Naive B cell (primary cell): ENCODE measurements at regions not wholly inside any gene's neighbourhood (a gene's known extent, or its start where the extent isn't known, plus 50 kb on each side); places are given as distances from the start of the nearest gene placed in this dataset.

Source experiments
- ATAC-seq, 2 donors: fragments of 150-1000 bp; cut with Tn5 transposase; 2 replicates each; pipeline ENCODE4 v1.10.0; 2021; ENCODE audit warnings: low read depth in 2 of 2, mild to moderate bottlenecking in 2 of 2, moderate library complexity in 2 of 2
- DNase-seq: peaks from one replicate; pipeline ENCODE4 v3.0.0; 2022
- H3K27ac Mint-ChIP-seq, 6 donors: one replicate each; pipeline ENCODE4 v1.8.0; 2020 to 2022; ENCODE audit warnings: mild to moderate bottlenecking in 6 of 6, mixed read lengths in 6 of 6, moderate library complexity in 5 of 6, inconsistent platforms in 2 of 6
- H3K27me3 Mint-ChIP-seq, 3 donors: one replicate each; pipeline ENCODE4 v1.8.0; 2021 to 2022; ENCODE audit warnings: mixed read lengths in 3 of 3, mild to moderate bottlenecking in 1 of 3
- H3K36me3 Mint-ChIP-seq, 2 donors: one replicate each; pipeline ENCODE4 v1.8.0; 2020 to 2022; ENCODE audit warnings: mixed read lengths in 2 of 2, inconsistent platforms in 1 of 2, mild to moderate bottlenecking in 1 of 2
- H3K4me1 Mint-ChIP-seq, 3 donors: one replicate each; pipeline ENCODE4 v1.8.0; 2020 to 2022; ENCODE audit warnings: mixed read lengths in 3 of 3, inconsistent platforms in 1 of 3, mild to moderate bottlenecking in 1 of 3, moderate library complexity in 1 of 3
- H3K4me3 Mint-ChIP-seq, 8 donors: one replicate each; pipeline ENCODE4 v1.8.0; 2020 to 2022; ENCODE audit warnings: mild to moderate bottlenecking in 8 of 8, mixed read lengths in 8 of 8, moderate library complexity in 8 of 8, inconsistent platforms in 2 of 8
- H3K9me3 Mint-ChIP-seq, 7 donors: one replicate each; pipeline ENCODE4 v1.8.0; 2020 to 2022; ENCODE audit warnings: mixed read lengths in 7 of 7, mild to moderate bottlenecking in 5 of 7, inconsistent platforms in 2 of 7, moderate library complexity in 1 of 7

DNA sequence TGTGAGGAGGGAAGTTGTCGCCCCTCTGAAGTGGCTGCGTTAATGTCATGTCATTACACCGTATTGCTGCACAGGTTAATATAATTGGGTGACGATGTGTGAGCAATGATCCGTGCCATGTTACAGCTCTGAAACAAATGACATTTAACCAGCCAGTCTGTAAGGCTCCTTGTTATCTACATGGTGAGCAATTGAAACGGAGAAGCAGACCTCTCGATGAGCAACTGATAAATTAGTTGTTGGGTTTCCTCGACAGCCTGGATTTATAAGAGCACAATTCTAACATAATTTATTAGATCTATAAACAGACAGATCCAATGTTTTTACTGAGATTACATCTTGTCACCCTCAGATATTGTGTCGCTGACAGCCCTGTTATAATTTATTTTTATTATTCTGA lies 49.9 kb upstream of the MAFB start:
- Mint-ChIP-seq H3K4me1 (peaks cover 4 to 5% (median 4%) of the 10 kb centered on the region in 3 donors), H3K27me3 (peaks cover 27 to 46% (median 40%) of the 10 kb centered on the region in 3 donors), H3K36me3 (peaks cover 0 to 7% of the 10 kb centered on the region in 2 donors), H3K27ac (no peak overlapping the region), H3K9me3 (peaks cover 0 to 6% (median 0%) of the 10 kb centered on the region in 7 donors), H3K4me3 (no peak overlapping the region)
- DNase-seq (no peak), ATAC-seq (no peak)

DNA sequence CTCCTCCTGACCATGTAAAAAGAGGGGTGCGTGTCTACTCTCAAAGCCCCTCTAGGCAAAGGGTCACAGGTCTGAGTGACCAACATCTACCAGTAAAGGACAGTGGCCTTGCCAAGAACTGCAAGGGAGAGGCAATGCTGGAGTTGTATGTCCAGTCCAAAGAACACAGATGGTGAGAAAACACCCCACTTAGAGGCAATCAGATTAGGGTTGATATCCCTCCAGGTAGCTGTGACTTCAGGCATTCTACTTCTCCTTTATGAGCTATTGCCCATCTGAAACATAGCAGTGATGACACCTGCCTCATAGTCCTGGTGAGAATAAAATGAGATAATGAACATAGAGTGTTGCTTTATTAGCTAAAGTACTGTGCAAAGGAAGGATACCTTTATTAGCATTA lies 50.8 kb upstream of the MAFB start:
- DNase-seq (no peak), ATAC-seq (no peak)
- H3K4me1 Mint-ChIP-seq, result peaks cover 6 to 11% (median 9%) of the 10 kb centered on the region in 3 donors
- H3K27ac Mint-ChIP-seq, result no peak overlapping the region
- peaks cover 0 to 7% of the 10 kb centered on the region in 2 donors for H3K36me3 Mint-ChIP-seq
- H3K9me3 Mint-ChIP-seq, result peaks cover 0 to 6% (median 0%) of the 10 kb centered on the region in 7 donors
- no peak overlapping the region for H3K4me3 Mint-ChIP-seq
- H3K27me3 Mint-ChIP-seq, result peaks cover 28 to 46% (median 37%) of the 10 kb centered on the region in 3 donors

DNA sequence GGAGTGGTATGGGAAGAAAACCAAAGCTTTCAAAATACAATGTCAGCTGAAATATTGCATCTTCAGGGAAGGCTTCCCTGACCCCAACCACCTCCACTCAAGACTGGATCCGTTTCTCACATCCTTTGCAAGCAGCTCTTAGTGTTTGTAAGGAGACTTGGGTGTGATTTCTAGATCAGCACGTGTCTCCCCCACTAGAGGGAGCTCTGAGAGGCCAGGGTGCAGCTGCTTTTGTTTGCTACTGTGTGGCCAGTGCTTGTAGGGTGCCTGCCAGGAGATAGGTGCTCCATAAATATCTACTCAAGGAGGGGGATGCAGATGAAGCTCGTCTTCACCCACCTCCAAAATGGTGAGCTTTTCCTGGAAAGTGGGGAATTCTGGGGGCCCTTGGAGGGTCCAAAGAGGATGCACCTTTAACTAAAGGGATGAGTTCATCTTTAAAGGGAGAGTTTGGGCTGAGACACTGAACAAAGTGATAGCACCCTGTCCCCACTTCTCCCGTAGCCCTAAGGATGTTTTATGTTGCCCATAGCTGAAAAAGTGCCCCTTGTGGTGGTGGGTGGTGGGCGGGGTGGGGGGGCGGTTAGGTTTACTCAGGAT lies 52.6 kb upstream of the MAFB start:
- H3K9me3 Mint-ChIP-seq, result peaks cover 0 to 2% (median 0%) of the 10 kb centered on the region in 7 donors
- ATAC-seq (no peak), DNase-seq (peak; percentile 6)
- H3K27ac Mint-ChIP-seq, result no peak overlapping the region
- no peaks in the 10 kb centered on the region for H3K36me3 Mint-ChIP-seq
- H3K27me3 Mint-ChIP-seq, result peaks cover 22 to 28% (median 25%) of the 10 kb centered on the region in 3 donors
- H3K4me1 Mint-ChIP-seq, result peaks cover 9 to 11% (median 9%) of the 10 kb centered on the region in 3 donors
- H3K4me3 Mint-ChIP-seq, result peak overlapping the region in 1 of 8 donors; percentile 29

DNA sequence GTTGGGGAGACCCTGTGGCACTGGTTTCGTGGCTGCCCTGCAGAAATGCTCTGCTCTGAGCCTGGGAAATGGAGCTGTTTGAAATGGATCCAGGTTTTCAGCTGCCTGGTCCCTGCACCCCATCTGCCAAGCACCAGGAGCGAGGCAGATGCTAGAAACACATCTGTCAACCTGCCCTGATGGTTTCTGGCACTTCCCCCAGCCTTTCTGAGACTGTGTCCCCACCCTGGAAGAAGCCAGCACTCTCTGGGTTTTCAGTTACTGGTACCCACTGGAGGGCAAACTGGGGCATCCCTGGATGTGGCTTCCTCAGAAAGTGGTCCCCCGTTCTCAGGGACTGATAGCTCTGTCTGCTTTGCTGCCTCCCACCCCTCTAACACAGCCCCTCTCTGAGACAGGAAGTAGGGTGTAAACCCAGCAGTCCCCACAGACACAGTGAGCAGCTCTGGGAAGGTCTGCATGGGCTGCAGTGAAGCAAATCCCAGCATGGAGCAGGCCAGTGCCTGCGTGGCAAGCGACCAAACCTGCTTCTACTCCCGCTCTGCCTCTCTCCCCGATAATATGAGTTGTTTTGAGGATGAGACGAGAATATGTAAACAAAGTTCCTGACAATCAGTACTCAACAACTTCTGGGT lies 54.2 kb upstream of the MAFB start:
- no peak for DNase-seq
- H3K4me1 Mint-ChIP-seq, result peaks cover 9 to 11% (median 9%) of the 10 kb centered on the region in 3 donors
- peaks cover 8 to 25% (median 24%) of the 10 kb centered on the region in 3 donors for H3K27me3 Mint-ChIP-seq
- no peaks in the 10 kb centered on the region for H3K36me3 Mint-ChIP-seq
- no peak overlapping the region for H3K4me3 Mint-ChIP-seq
- H3K27ac Mint-ChIP-seq, result no peak overlapping the region
- no peak for ATAC-seq
- no peaks in the 10 kb centered on the region for H3K9me3 Mint-ChIP-seq

DNA sequence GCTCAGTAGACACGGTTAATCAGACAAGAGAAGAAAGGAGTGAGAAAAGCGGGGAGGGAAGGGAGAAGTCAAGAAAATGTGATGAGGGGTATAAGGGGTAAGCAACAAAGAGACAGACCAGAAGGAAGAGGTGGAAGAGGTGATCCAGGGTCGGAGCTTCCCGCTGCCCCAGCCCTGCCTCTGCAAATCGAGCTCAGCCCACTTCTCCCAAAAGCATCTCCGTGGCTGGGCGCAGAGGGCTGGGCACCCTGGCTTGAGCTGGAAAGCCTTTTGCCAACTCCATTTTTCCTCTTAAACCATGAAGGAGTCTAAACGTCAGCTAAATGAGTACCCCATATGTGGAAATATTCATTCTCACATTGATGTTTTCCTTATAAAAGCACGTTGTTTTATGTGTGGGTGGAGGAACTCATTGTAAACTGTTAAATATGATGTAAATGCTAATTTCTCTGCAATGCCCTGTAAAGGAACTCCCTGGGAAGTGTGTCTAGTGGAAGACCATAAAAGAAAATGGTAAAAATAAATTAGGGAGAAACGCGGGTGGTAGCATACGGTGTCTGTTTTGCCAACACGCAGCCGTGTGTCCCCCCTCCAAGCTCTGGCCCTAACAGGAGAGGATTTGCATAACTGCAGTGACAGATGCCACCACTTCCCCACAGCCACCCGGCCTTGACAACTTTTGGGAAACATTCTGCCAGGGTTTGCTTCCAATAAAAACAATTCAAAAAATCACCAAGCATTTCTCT lies 55.2 kb upstream of the MAFB start:
- no peaks in the 10 kb centered on the region for H3K36me3 Mint-ChIP-seq
- H3K4me1 Mint-ChIP-seq, result peaks cover 9 to 11% (median 9%) of the 10 kb centered on the region in 3 donors
- H3K9me3 Mint-ChIP-seq, result no peaks in the 10 kb centered on the region
- no peak overlapping the region for H3K4me3 Mint-ChIP-seq
- H3K27me3 Mint-ChIP-seq, result peaks cover 12 to 25% (median 23%) of the 10 kb centered on the region in 3 donors
- no peak overlapping the region for H3K27ac Mint-ChIP-seq
- no peak for DNase-seq
- no peak for ATAC-seq

DNA sequence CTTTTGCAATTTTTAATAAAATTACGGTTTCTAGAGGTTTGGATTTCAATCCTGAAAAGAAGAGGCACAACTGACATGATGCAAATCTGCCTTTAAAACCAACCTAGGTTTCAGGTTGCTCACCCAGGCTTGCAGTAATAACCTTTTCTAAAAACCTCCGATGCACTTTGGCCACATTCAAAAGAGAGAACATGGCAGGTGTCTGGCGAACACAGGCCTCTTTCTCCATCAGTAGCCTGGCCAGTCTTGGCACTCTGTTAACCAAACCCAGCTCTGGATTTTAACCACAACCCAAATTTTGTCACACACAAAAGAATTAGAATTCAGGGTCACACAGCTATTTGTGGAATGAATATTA lies 55.8 kb upstream of the MAFB start:
- DNase-seq (no peak), ATAC-seq (no peak)
- Mint-ChIP-seq H3K27ac (no peak overlapping the region), H3K9me3 (no peaks in the 10 kb centered on the region), H3K4me1 (peaks cover 9 to 11% (median 9%) of the 10 kb centered on the region in 3 donors), H3K4me3 (no peak overlapping the region), H3K36me3 (no peaks in the 10 kb centered on the region), H3K27me3 (peaks cover 12 to 25% (median 18%) of the 10 kb centered on the region in 3 donors)

DNA sequence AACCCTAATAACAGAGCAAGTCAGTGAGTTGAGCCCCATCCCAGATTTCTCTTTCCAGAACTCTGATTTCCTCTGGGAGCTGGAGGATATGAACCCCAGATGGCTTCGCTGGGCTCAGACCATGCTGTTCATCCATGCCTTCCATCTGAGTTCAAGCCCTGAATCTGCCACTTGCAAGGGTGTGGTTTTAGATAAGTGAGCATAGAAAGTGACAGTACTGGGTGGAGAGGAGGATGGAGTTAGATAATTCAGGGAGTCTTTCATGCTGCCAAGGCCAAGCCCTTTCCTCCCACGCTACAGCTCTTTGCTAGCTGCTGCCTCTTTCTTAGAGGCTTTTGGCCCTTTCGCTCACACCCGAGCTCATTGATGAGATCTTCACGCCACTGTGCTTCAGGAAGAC lies 57.2 kb upstream of the MAFB start:
- Mint-ChIP-seq H3K27ac (no peak overlapping the region), H3K27me3 (peaks cover 9 to 20% (median 20%) of the 10 kb centered on the region in 3 donors), H3K9me3 (no peaks in the 10 kb centered on the region), H3K4me1 (peaks cover 9 to 11% (median 9%) of the 10 kb centered on the region in 3 donors), H3K36me3 (no peaks in the 10 kb centered on the region), H3K4me3 (no peak overlapping the region)
- no peak for DNase-seq
- no peak for ATAC-seq

DNA sequence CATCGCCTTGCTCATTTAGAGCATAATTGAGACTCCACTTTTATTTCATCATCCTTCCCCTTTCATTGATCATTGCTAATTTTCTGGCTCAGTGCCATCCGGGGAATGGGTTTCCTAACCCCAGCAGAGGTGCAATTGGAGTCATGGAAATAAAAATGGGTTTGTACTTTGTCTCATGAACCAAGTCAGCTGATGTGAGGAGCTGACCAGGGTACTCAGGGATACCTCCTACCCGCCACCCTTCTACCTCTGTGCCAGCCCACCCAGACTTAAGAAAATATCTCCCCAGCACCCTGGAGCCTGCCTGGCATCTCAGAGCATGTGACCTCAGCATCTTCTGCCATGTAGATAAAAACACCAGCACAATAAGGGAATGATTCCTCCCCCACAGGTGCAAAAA lies 59.1 kb upstream of the MAFB start:
- no peak overlapping the region for H3K4me3 Mint-ChIP-seq
- no peak for DNase-seq
- H3K27ac Mint-ChIP-seq, result no peak overlapping the region
- peaks cover 9 to 11% (median 9%) of the 10 kb centered on the region in 3 donors for H3K4me1 Mint-ChIP-seq
- no peaks in the 10 kb centered on the region for H3K9me3 Mint-ChIP-seq
- peaks cover 9 to 20% (median 20%) of the 10 kb centered on the region in 3 donors for H3K27me3 Mint-ChIP-seq
- H3K36me3 Mint-ChIP-seq, result no peaks in the 10 kb centered on the region
- ATAC-seq, result no peak

DNA sequence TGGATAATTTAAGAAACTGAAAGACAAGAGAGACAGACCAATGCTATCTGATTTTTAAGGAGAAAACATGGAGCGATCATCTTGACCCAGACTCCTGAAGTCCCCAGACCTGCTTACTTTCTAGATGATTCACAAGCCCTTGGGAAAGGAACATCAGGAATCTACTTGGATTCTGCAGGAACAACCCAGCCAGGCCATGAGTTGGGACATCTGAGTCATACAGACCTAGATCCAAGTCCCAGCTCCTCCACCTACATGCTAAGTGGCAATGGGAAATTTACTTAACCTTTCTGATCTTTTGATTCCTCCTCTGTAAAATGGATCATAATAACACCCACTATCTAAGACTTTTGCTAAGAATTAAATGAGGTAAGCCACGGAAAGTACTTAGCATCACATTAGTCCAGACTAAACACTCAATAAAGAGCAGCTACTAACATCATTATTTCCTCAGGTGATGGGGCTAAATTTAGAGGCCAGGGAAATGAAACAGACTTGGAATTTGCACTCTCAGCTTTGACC lies 61.0 kb upstream of the MAFB start:
- peaks cover 10 to 21% (median 14%) of the 10 kb centered on the region in 3 donors for H3K27me3 Mint-ChIP-seq
- H3K9me3 Mint-ChIP-seq, result no peaks in the 10 kb centered on the region
- H3K4me3 Mint-ChIP-seq, result no peak overlapping the region
- no peak overlapping the region for H3K27ac Mint-ChIP-seq
- ATAC-seq, result no peak
- H3K36me3 Mint-ChIP-seq, result no peaks in the 10 kb centered on the region
- peaks cover 0 to 3% (median 0%) of the 10 kb centered on the region in 3 donors for H3K4me1 Mint-ChIP-seq
- no peak for DNase-seq

DNA sequence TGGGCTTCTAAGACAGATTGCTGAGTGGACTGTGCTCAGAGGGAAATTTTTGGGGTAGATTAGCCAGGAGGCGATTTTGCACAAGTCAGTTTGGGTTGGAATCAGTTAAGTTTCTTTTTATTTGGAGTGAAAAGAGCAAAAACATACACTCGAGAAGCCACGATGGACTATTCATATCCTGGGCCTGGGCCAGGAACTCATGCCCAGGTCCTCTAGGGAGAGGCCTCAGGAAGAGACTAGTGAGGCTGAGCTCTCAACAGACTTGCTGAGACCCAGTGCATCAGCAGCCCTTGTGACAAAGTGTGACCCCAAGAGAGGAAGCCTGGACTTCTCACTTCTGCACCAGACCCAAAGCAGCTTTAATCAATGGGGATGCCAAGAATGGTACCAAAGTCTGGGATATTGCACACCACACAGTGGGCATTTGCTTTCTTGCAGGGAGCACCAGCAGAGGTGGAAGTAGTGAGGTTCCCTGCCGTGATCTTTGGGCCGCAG lies 61.6 kb upstream of the MAFB start:
- no peak overlapping the region for H3K4me3 Mint-ChIP-seq
- DNase-seq (no peak), ATAC-seq (no peak)
- H3K27ac Mint-ChIP-seq, result no peak overlapping the region
- H3K4me1 Mint-ChIP-seq, result no peaks in the 10 kb centered on the region
- H3K27me3 Mint-ChIP-seq, result peaks cover 7 to 21% (median 14%) of the 10 kb centered on the region in 3 donors
- no peaks in the 10 kb centered on the region for H3K36me3 Mint-ChIP-seq
- H3K9me3 Mint-ChIP-seq, result no peaks in the 10 kb centered on the region

DNA sequence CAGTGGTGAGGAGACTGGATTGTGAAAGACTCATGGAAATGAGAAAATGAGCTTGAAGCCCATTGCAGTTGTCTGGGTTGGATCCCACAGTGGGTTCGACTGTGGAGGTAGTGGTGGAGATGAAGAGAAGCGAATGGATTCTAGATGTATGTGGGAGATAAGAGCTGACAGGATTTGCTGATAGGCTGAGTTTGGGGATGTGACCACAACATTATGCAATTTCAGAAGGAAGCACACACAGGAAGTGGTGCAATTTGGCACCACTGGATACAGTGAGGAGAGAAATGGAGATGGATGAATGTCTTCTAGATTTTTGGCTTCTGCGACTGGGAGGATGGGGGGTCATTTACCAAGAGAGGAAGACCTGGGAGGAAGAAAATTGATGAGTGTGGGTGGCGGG lies 64.4 kb upstream of the MAFB start:
- peaks cover 4 to 19% (median 10%) of the 10 kb centered on the region in 3 donors for H3K27me3 Mint-ChIP-seq
- no peaks in the 10 kb centered on the region for H3K4me1 Mint-ChIP-seq
- no peaks in the 10 kb centered on the region for H3K36me3 Mint-ChIP-seq
- H3K9me3 Mint-ChIP-seq, result no peaks in the 10 kb centered on the region
- no peak overlapping the region for H3K4me3 Mint-ChIP-seq
- DNase-seq (no peak), ATAC-seq (no peak)
- H3K27ac Mint-ChIP-seq, result no peak overlapping the region

DNA sequence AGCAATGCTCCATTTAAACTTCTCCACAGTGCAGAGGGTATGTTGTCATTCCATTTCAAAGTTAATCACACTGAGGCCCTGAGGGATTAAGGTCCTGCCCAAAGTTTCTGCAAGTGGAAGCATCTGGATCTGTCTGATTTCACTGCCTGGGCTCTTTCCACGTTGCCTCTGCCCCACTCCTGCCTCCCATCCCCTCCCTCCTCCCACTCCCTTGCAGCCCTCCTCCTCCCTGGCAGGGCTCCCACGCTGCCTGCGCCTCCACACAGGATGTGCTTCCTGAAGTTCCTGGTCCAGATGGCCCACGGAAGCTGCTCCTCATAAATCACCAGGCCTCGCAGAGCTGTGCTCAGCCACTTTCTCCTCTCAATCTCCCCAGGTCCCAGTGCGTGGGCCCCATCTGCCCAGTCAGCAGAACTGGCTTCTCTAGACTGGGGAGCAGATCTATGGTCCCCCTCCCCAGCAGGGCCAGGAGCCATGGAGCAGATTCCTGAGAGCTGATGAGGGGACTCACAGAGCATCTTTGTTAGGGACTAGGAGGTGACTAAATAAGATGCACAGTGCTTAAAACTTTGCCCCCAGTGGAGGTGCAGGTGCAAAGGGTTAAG lies 65.4 kb upstream of the MAFB start:
- Mint-ChIP-seq H3K36me3 (no peaks in the 10 kb centered on the region), H3K27ac (no peak overlapping the region), H3K4me3 (no peak overlapping the region), H3K4me1 (no peaks in the 10 kb centered on the region), H3K9me3 (no peaks in the 10 kb centered on the region), H3K27me3 (peaks cover 4 to 26% (median 9%) of the 10 kb centered on the region in 3 donors)
- DNase-seq (no peak), ATAC-seq (no peak)

DNA sequence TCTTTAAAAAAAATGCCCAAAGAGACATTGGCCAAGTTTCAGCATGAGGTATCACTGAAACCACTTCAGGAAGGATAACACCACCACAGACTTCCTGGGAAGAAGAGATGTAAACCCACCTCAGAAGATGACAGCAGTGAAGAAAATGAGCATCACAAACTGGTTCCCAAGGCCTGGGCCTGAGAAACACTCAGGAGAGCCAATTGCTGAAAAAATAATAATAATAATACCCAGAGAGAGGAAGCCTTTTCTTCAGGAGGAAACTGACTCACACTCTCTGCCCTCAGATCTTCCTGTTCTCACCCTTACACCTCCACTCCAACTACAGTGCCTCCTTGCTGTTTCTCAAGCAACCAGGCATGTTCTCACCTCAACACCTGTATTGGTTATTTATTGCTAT lies 68.1 kb upstream of the MAFB start:
- H3K4me3 Mint-ChIP-seq, result no peak overlapping the region
- peaks cover 0 to 3% (median 0%) of the 10 kb centered on the region in 7 donors for H3K9me3 Mint-ChIP-seq
- ATAC-seq (no peak), DNase-seq (no peak)
- H3K27ac Mint-ChIP-seq, result no peak overlapping the region
- H3K27me3 Mint-ChIP-seq, result peaks cover 4 to 26% (median 16%) of the 10 kb centered on the region in 3 donors
- H3K4me1 Mint-ChIP-seq, result no peaks in the 10 kb centered on the region
- no peaks in the 10 kb centered on the region for H3K36me3 Mint-ChIP-seq
